ENCODE measurements at regions not wholly inside any gene's neighbourhood (a gene's known extent, or its start where the extent isn't known, plus 50 kb on each side); places are given as distances from the start of the nearest gene placed in this dataset.

- no peak for DNase-seq (ENCODE audit: low spot score in 2 of 2)
- no peak overlapping the region for H3K4me3 Mint-ChIP-seq
These were observed 537.2 kb downstream of the GATA3 start for GRCh38 chr10:8591640-8592039.

GRCh38 chr10:8594176-8594575 is 539.7 kb downstream of the GATA3 start:
- H3K9me3 Mint-ChIP-seq, result no peaks in the 10 kb centered on the region
- no peaks in the 10 kb centered on the region for H3K4me1 Mint-ChIP-seq
- no peak for DNase-seq (ENCODE audit: low spot score in 2 of 2)
- H3K27ac Mint-ChIP-seq (ENCODE audit: low read depth), result no peak overlapping the region
- no peaks in the 10 kb centered on the region for H3K36me3 Mint-ChIP-seq (ENCODE audit: insufficient read depth)
- peaks cover 30% of the 10 kb centered on the region for H3K27me3 Mint-ChIP-seq
- ATAC-seq (replicated peaks; ENCODE audit: extremely low read depth, poor library complexity, severe bottlenecking), result no peak
- no peak overlapping the region for H3K4me3 Mint-ChIP-seq

More at GRCh38 chr10:8591640-8592039, 537.2 kb downstream of the GATA3 start:
- H3K9me3 Mint-ChIP-seq, result no peaks in the 10 kb centered on the region
- ATAC-seq (replicated peaks; ENCODE audit: extremely low read depth, poor library complexity, severe bottlenecking), result no peak
- H3K36me3 Mint-ChIP-seq (ENCODE audit: insufficient read depth), result no peaks in the 10 kb centered on the region
- no peak overlapping the region for H3K27ac Mint-ChIP-seq (ENCODE audit: low read depth)
- H3K27me3 Mint-ChIP-seq, result peaks cover 51% of the 10 kb centered on the region
- H3K4me1 Mint-ChIP-seq, result no peaks in the 10 kb centered on the region

- DNase-seq (ENCODE audit: low spot score in 2 of 2), result no peak
- no peak overlapping the region for H3K4me3 Mint-ChIP-seq
- no peaks in the 10 kb centered on the region for H3K4me1 Mint-ChIP-seq
- ATAC-seq (replicated peaks; ENCODE audit: extremely low read depth, poor library complexity, severe bottlenecking), result no peak
- H3K27me3 Mint-ChIP-seq, result peaks cover 32% of the 10 kb centered on the region
- H3K27ac Mint-ChIP-seq (ENCODE audit: low read depth), result no peak overlapping the region
- H3K36me3 Mint-ChIP-seq (ENCODE audit: insufficient read depth), result no peaks in the 10 kb centered on the region
- H3K9me3 Mint-ChIP-seq, result no peaks in the 10 kb centered on the region
These were observed 540.2 kb downstream of the GATA3 start for GRCh38 chr10:8594711-8595110.

GRCh38 chr10:8595140-8595539 is 540.7 kb downstream of the GATA3 start:
- no peak overlapping the region for H3K4me3 Mint-ChIP-seq
- no peaks in the 10 kb centered on the region for H3K36me3 Mint-ChIP-seq (ENCODE audit: insufficient read depth)
- peaks cover 32% of the 10 kb centered on the region for H3K27me3 Mint-ChIP-seq
- DNase-seq (ENCODE audit: low spot score in 2 of 2), result no peak
- no peaks in the 10 kb centered on the region for H3K4me1 Mint-ChIP-seq
- no peak overlapping the region for H3K27ac Mint-ChIP-seq (ENCODE audit: low read depth)
- no peak for ATAC-seq (replicated peaks; ENCODE audit: extremely low read depth, poor library complexity, severe bottlenecking)
- no peaks in the 10 kb centered on the region for H3K9me3 Mint-ChIP-seq

- DNase-seq (ENCODE audit: low spot score in 2 of 2), result no peak
- H3K9me3 Mint-ChIP-seq, result no peaks in the 10 kb centered on the region
- H3K27me3 Mint-ChIP-seq, result peaks cover 22% of the 10 kb centered on the region
- H3K27ac Mint-ChIP-seq (ENCODE audit: low read depth), result no peak overlapping the region
- no peak for ATAC-seq (replicated peaks; ENCODE audit: extremely low read depth, poor library complexity, severe bottlenecking)
- no peaks in the 10 kb centered on the region for H3K36me3 Mint-ChIP-seq (ENCODE audit: insufficient read depth)
- no peak overlapping the region for H3K4me3 Mint-ChIP-seq
- H3K4me1 Mint-ChIP-seq, result no peaks in the 10 kb centered on the region
These were observed 542.5 kb downstream of the GATA3 start for GRCh38 chr10:8596929-8597472.

- H3K4me1 Mint-ChIP-seq, result no peaks in the 10 kb centered on the region
- no peak overlapping the region for H3K4me3 Mint-ChIP-seq
- H3K27ac Mint-ChIP-seq (ENCODE audit: low read depth), result no peak overlapping the region
- ATAC-seq (replicated peaks; ENCODE audit: extremely low read depth, poor library complexity, severe bottlenecking) (no peak), DNase-seq (ENCODE audit: low spot score in 2 of 2) (no peak)
- peaks cover 50% of the 10 kb centered on the region for H3K27me3 Mint-ChIP-seq
- no peaks in the 10 kb centered on the region for H3K9me3 Mint-ChIP-seq
- no peaks in the 10 kb centered on the region for H3K36me3 Mint-ChIP-seq (ENCODE audit: insufficient read depth)
These were observed 545.7 kb downstream of the GATA3 start for GRCh38 chr10:8600192-8600591.

- Mint-ChIP-seq H3K36me3 (ENCODE audit: insufficient read depth) (no peaks in the 10 kb centered on the region), H3K9me3 (peaks cover 14% of the 10 kb centered on the region), H3K27me3 (peaks cover 59% of the 10 kb centered on the region), H3K27ac (ENCODE audit: low read depth) (no peak overlapping the region), H3K4me1 (no peaks in the 10 kb centered on the region), H3K4me3 (no peak overlapping the region)
- ATAC-seq (replicated peaks; ENCODE audit: extremely low read depth, poor library complexity, severe bottlenecking) (no peak), DNase-seq (ENCODE audit: low spot score in 2 of 2) (no peak)
These were observed 548.3 kb downstream of the GATA3 start for GRCh38 chr10:8602821-8603220.

- Mint-ChIP-seq H3K9me3 (peaks cover 6% of the 10 kb centered on the region), H3K4me1 (no peaks in the 10 kb centered on the region), H3K36me3 (ENCODE audit: insufficient read depth) (no peaks in the 10 kb centered on the region), H3K4me3 (no peak overlapping the region), H3K27ac (ENCODE audit: low read depth) (no peak overlapping the region), H3K27me3 (peaks cover 22% of the 10 kb centered on the region)
- DNase-seq (ENCODE audit: low spot score in 2 of 2) (no peak), ATAC-seq (replicated peaks; ENCODE audit: extremely low read depth, poor library complexity, severe bottlenecking) (no peak)
These were observed 559.6 kb downstream of the GATA3 start for GRCh38 chr10:8614054-8614565.

GRCh38 chr10:8615118-8615517 is 560.6 kb downstream of the GATA3 start:
- no peak overlapping the region for H3K4me3 Mint-ChIP-seq
- no peak overlapping the region for H3K27ac Mint-ChIP-seq (ENCODE audit: low read depth)
- H3K36me3 Mint-ChIP-seq (ENCODE audit: insufficient read depth), result no peaks in the 10 kb centered on the region
- H3K4me1 Mint-ChIP-seq, result no peaks in the 10 kb centered on the region
- ATAC-seq (replicated peaks; ENCODE audit: extremely low read depth, poor library complexity, severe bottlenecking) (no peak), DNase-seq (ENCODE audit: low spot score in 2 of 2) (no peak)
- H3K27me3 Mint-ChIP-seq, result peaks cover 22% of the 10 kb centered on the region
- H3K9me3 Mint-ChIP-seq, result peaks cover 6% of the 10 kb centered on the region

GRCh38 chr10:8616166-8616565 is 561.7 kb downstream of the GATA3 start:
- H3K4me1 Mint-ChIP-seq, result no peaks in the 10 kb centered on the region
- ATAC-seq (replicated peaks; ENCODE audit: extremely low read depth, poor library complexity, severe bottlenecking) (no peak), DNase-seq (ENCODE audit: low spot score in 2 of 2) (no peak)
- H3K4me3 Mint-ChIP-seq, result no peak overlapping the region
- no peak overlapping the region for H3K27ac Mint-ChIP-seq (ENCODE audit: low read depth)
- H3K27me3 Mint-ChIP-seq, result peaks cover 22% of the 10 kb centered on the region
- no peaks in the 10 kb centered on the region for H3K36me3 Mint-ChIP-seq (ENCODE audit: insufficient read depth)
- peaks cover 6% of the 10 kb centered on the region for H3K9me3 Mint-ChIP-seq

- Mint-ChIP-seq H3K4me3 (no peak overlapping the region), H3K9me3 (no peaks in the 10 kb centered on the region), H3K36me3 (ENCODE audit: insufficient read depth) (no peaks in the 10 kb centered on the region), H3K4me1 (no peaks in the 10 kb centered on the region), H3K27ac (ENCODE audit: low read depth) (no peak overlapping the region), H3K27me3 (peaks cover 26% of the 10 kb centered on the region)
- ATAC-seq (replicated peaks; ENCODE audit: extremely low read depth, poor library complexity, severe bottlenecking) (no peak), DNase-seq (ENCODE audit: low spot score in 2 of 2) (no peak)
These were observed 563.3 kb downstream of the GATA3 start for GRCh38 chr10:8617792-8618191.

- DNase-seq (ENCODE audit: low spot score in 2 of 2) (no peak), ATAC-seq (replicated peaks; ENCODE audit: extremely low read depth, poor library complexity, severe bottlenecking) (no peak)
- no peaks in the 10 kb centered on the region for H3K4me1 Mint-ChIP-seq
- H3K36me3 Mint-ChIP-seq (ENCODE audit: insufficient read depth), result no peaks in the 10 kb centered on the region
- H3K27ac Mint-ChIP-seq (ENCODE audit: low read depth), result no peak overlapping the region
- H3K4me3 Mint-ChIP-seq, result no peak overlapping the region
- H3K9me3 Mint-ChIP-seq, result no peaks in the 10 kb centered on the region
- peaks cover 32% of the 10 kb centered on the region for H3K27me3 Mint-ChIP-seq
These were observed 564.3 kb downstream of the GATA3 start for GRCh38 chr10:8618834-8619233.

- no peak for ATAC-seq (replicated peaks; ENCODE audit: extremely low read depth, poor library complexity, severe bottlenecking)
- no peaks in the 10 kb centered on the region for H3K4me1 Mint-ChIP-seq
- no peak overlapping the region for H3K4me3 Mint-ChIP-seq
- H3K27me3 Mint-ChIP-seq, result peaks cover 27% of the 10 kb centered on the region
- no peak overlapping the region for H3K27ac Mint-ChIP-seq (ENCODE audit: low read depth)
- DNase-seq (ENCODE audit: low spot score in 2 of 2), result no peak
- H3K9me3 Mint-ChIP-seq, result no peaks in the 10 kb centered on the region
- H3K36me3 Mint-ChIP-seq (ENCODE audit: insufficient read depth), result no peaks in the 10 kb centered on the region
These were observed 573.9 kb downstream of the GATA3 start for GRCh38 chr10:8628351-8628750.
